ENCODE measurements at regions not wholly inside any gene's neighbourhood (a gene's known extent, or its start where the extent isn't known, plus 50 kb on each side); places are given as distances from the start of the nearest gene placed in this dataset.

DNA sequence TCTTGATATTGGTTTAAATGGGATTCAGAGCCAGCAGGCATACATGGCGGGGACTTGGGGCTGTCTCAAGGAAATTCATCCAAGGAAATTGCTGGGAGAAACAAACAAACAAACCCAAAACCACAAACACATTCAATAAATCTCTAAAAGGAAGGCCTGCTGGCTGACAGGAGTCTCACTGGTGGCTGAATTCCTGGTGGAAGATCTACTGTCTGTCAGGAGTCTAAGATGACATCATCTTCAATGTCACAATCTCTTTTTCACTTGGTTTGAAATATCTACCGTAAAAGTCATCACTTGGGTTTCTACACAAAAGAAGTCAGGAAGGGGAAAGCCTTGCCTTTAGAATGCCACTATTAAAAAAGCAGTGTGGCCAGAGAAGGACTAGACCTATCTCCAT lies 87.9 kb downstream of the KLF5 start:
- intact Hi-C loops (cut with DNase I): no loop called here
- Histone ChIP-seq H3K4me1 (ENCODE audit: control insufficient read depth, insufficient read depth, low read length) (no peaks in the 10 kb centered on the region), H3K9me3 (ENCODE audit: control insufficient read depth, low read length) (no peaks in the 10 kb centered on the region), H3K27me3 (ENCODE audit: control insufficient read depth, insufficient read depth) (no peaks in the 10 kb centered on the region), H3K27ac (ENCODE audit: low read length) (no peak overlapping the region), H3K4me3 (ENCODE audit: low read length) (no peak overlapping the region)
- 90% methylated on average over 2 of the region's 2 CpGs for WGBS
- ATAC-seq: no peak
- DNase-seq: no peak

DNA sequence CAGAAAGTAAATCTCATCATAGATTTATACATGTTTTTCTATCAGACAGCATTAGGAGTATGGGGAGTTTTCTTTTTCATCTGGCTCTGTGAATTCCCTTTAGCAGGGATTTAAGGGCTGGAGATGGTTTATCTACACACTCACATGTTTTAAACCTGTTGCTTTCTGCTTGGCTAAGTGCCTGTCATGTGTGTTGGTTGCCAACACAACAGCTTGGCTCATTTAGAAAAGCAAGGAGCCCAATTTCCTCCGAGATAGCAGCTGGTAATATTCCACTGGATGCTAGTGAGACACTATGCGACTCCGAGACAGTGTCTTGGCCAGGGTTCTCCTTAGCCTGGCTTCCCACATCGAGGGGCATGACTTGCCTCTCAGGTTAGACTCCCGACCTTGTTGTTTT lies 83.3 kb downstream of the KLF5 start:
- H3K27ac ChIP-seq (ENCODE audit: low read length): no peak overlapping the region
- no peak for DNase-seq
- no peaks in the 10 kb centered on the region for H3K9me3 ChIP-seq (ENCODE audit: control insufficient read depth, low read length)
- no peaks in the 10 kb centered on the region for H3K27me3 ChIP-seq (ENCODE audit: control insufficient read depth, insufficient read depth)
- WGBS: 28% methylated on average over 5 of the region's 5 CpGs
- intact Hi-C loops (cut with DNase I): no loop called here
- peak; percentile 16 to 46 for ATAC-seq
- no peaks in the 10 kb centered on the region for H3K4me1 ChIP-seq (ENCODE audit: control insufficient read depth, insufficient read depth, low read length)
- H3K4me3 ChIP-seq (ENCODE audit: low read length): no peak overlapping the region

DNA sequence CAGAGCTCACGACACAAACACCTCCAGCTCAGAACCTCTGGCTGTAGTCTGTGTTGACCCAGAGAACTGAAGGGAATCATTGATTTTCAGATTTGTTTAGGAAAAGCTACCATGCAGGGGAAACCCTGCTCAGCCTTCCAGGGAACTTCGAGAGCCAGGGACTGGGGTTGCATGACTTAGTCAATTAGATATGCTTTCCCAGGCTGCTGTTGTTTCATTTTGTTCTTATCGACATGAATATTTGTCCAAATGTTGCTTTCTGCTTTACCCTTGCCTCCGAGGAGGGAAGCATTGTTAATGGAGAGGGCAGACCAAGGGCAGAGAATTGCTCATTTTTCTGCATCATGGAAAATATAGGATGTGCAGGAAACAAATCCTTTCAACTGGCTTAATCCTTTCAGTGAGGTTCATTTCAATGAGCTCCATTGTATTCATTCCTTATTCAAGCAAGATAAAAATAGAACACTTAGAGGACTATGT lies 82.5 kb downstream of the KLF5 start:
- DNase-seq: no peak
- H3K4me3 ChIP-seq (ENCODE audit: low read length): no peak overlapping the region
- intact Hi-C loops (cut with DNase I): no loop called here

DNA sequence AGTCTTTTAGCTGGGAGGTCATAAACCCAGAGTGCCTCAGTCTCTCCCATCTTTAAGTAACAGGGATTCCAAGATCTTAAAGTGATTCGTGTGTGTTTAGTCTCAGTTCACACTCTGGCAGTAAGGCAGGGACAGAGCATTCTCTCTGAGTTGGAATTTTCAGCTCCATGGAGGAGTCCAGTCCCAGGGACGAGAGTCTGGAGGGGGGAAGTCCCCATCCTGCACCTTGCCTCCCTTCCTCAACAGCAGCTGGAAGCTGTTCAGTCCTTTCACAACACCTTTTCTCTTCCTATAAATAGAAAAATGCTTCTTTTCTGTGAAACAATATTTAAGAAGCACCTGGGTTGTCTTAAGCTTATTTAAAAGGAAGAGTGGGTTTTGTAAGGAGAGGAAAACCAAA lies 82.0 kb downstream of the KLF5 start:
- whole genome bisulfite sequencing: 60% methylated on average over 2 of the region's 2 CpGs
- DNase-seq (no peak), ATAC-seq (no peak)
- Histone ChIP-seq H3K4me3 (ENCODE audit: low read length) (no peak overlapping the region), H3K27me3 (ENCODE audit: control insufficient read depth, insufficient read depth) (no peaks in the 10 kb centered on the region), H3K27ac (ENCODE audit: low read length) (no peak overlapping the region), H3K4me1 (ENCODE audit: control insufficient read depth, insufficient read depth, low read length) (no peaks in the 10 kb centered on the region), H3K9me3 (ENCODE audit: control insufficient read depth, low read length) (no peaks in the 10 kb centered on the region)
- intact Hi-C loops (cut with DNase I): no loop called here

More for the DNA sequence above, 82.5 kb downstream of the KLF5 start:
- no peak overlapping the region for H3K27ac ChIP-seq (ENCODE audit: low read length)
- no peaks in the 10 kb centered on the region for H3K9me3 ChIP-seq (ENCODE audit: control insufficient read depth, low read length)
- no peaks in the 10 kb centered on the region for H3K27me3 ChIP-seq (ENCODE audit: control insufficient read depth, insufficient read depth)
- no peaks in the 10 kb centered on the region for H3K4me1 ChIP-seq (ENCODE audit: control insufficient read depth, insufficient read depth, low read length)
- no peak for ATAC-seq
- WGBS: 34% methylated on average over 4 of the region's 4 CpGs

DNA sequence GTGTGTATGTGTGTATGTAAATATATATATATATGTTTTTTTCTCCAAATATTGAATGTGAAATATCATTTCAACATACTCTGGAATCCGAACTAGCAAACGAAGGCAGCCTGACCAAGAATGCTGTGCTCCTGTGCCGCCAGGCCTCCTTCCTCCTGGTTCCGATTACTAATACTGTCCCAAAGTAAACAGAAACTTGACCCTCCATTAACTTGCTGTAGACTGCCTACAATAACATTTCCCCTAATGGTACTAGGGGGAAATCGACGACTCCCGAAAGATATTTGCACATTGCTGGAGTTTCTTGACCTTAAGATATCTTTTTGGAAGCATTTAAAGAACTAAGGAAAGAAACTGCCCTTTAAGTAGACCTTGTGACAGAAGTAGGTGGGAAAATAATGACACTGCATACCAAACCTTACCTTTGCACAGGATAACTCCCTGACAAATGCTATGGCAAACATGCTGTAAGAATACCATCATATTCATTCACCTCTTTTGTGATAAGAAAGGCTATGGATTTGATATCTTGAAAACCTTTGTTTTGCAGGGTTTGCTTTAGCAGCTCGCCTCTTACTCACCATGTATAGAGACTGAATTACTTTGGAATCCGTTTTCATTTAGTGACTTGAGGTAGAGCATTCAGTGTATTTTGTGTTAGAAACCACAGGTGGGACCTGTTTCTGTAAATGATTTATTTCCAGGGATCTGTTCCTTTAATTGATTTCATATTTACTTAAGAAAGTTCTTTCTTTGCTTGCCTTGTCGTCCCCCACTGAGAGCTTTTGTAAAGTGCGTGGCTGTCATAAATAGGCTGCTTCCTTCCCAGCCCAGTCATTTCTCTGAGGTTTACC lies 80.1 kb downstream of the KLF5 start:
- ATAC-seq (peak in 1 of 2 donors; percentile 52), DNase-seq (peak in 1 of 3 donors; percentile 40)
- no peak overlapping the region for H3K27ac ChIP-seq (ENCODE audit: low read length)
- no peak overlapping the region for H3K4me3 ChIP-seq (ENCODE audit: low read length)
- H3K9me3 ChIP-seq (ENCODE audit: control insufficient read depth, low read length): no peaks in the 10 kb centered on the region
- no peaks in the 10 kb centered on the region for H3K4me1 ChIP-seq (ENCODE audit: control insufficient read depth, insufficient read depth, low read length)
- 56% methylated on average over 11 of the region's 11 CpGs for WGBS
- H3K27me3 ChIP-seq (ENCODE audit: control insufficient read depth, insufficient read depth): no peaks in the 10 kb centered on the region
- intact Hi-C loops (cut with DNase I): no loop called here

DNA sequence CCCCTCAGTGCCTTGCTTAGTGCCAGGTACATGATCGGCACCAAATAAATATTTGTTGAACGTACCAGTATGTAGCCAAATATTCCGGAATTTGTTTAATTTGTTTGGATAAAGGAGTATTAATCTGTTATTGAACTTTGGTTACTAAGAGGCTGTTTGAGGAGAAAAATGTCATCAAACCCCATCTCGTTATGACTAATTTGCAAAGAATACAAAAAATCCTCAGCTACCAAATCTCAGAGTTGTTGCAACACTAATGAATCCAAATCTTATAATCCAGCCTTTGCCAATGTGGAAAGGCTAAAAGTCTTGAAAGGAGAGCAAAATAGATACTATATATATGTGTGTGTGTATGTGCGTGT lies 79.5 kb downstream of the KLF5 start:
- 88% methylated on average over 5 of the region's 5 CpGs for WGBS

DNA sequence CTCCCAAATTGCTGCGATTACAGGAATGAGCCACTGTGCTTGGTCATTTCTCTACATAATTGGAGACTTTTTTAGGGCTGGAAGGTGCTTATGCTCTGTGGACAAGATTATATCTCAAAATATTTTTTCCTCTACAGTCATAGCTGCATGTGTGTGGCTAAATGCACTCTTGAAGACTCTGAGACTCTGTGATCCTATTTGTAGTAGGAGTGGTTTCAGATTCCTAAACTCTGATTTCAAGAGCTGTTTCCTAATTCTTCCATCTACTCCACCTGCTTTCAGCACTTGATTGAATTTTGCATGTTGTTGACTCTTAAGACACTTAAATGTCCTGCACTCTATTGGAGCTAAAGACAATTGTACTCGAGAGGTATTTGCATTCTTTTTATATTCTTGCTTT lies 78.0 kb downstream of the KLF5 start:
- Histone ChIP-seq H3K4me1 (ENCODE audit: control insufficient read depth, insufficient read depth, low read length) (no peaks in the 10 kb centered on the region), H3K9me3 (ENCODE audit: control insufficient read depth, low read length) (no peaks in the 10 kb centered on the region), H3K27me3 (ENCODE audit: control insufficient read depth, insufficient read depth) (no peaks in the 10 kb centered on the region), H3K4me3 (ENCODE audit: low read length) (no peak overlapping the region), H3K27ac (ENCODE audit: low read length) (no peak overlapping the region)
- 90% methylated on average over 2 of the region's 2 CpGs for WGBS
- ATAC-seq (no peak), DNase-seq (no peak)
- intact Hi-C loops (cut with DNase I): no loop called here

More for the DNA sequence above, 79.5 kb downstream of the KLF5 start:
- Histone ChIP-seq H3K9me3 (ENCODE audit: control insufficient read depth, low read length) (no peaks in the 10 kb centered on the region), H3K4me3 (ENCODE audit: low read length) (no peak overlapping the region), H3K27me3 (ENCODE audit: control insufficient read depth, insufficient read depth) (no peaks in the 10 kb centered on the region), H3K4me1 (ENCODE audit: control insufficient read depth, insufficient read depth, low read length) (no peaks in the 10 kb centered on the region), H3K27ac (ENCODE audit: low read length) (no peak overlapping the region)
- ATAC-seq: no peak
- no peak for DNase-seq
- intact Hi-C loops (cut with DNase I): no loop called here

DNA sequence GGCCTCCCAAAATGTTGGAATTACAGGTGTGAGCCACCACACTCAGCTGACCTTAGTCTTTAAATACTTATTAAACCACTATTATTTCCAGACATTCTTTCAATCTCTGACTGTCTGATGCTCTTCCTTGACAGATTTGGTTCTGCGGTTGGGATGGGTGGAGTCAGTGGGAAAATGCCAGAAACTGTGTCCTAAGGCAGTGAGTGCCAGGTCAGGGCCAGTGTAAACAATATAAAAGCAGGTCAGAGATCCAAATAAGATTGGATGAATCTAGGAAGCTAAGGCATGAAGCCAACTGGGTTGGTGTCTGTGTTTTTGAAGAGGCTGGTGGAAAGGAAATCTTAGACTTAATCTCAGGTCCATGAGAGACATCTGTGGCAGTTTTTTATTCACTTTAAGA lies 74.7 kb downstream of the KLF5 start:
- 55% methylated on average over 1 of the region's 1 CpG for WGBS
- no peaks in the 10 kb centered on the region for H3K4me1 ChIP-seq (ENCODE audit: control insufficient read depth, insufficient read depth, low read length)
- H3K9me3 ChIP-seq (ENCODE audit: control insufficient read depth, low read length): no peaks in the 10 kb centered on the region
- no peak for DNase-seq
- H3K27me3 ChIP-seq (ENCODE audit: control insufficient read depth, insufficient read depth): no peaks in the 10 kb centered on the region
- H3K4me3 ChIP-seq (ENCODE audit: low read length): no peak overlapping the region
- no peak for ATAC-seq
- no peak overlapping the region for H3K27ac ChIP-seq (ENCODE audit: low read length)
- intact Hi-C loops (cut with DNase I): no loop called here

DNA sequence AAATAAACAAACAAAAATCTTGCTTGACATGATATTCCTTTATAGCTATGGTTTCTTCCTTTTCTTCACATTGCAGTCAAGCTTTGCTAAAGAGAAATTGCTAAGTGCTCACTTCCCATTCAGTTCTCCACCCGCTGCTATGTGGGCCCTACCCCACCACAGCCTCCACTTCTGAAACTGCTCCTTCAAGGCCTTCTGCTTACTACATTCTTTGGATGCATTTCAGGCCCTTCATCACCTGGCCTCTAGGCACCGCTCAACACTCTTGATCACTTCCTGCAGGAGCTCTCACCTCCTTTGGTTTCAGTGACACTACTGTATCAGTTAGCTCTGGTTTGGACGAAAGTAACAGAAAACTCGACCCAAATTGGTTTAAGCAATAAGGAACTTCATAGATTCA lies 72.4 kb downstream of the KLF5 start:
- Histone ChIP-seq H3K4me1 (ENCODE audit: control insufficient read depth, insufficient read depth, low read length) (no peaks in the 10 kb centered on the region), H3K27ac (ENCODE audit: low read length) (no peak overlapping the region), H3K27me3 (ENCODE audit: control insufficient read depth, insufficient read depth) (no peaks in the 10 kb centered on the region), H3K4me3 (ENCODE audit: low read length) (no peak overlapping the region), H3K9me3 (ENCODE audit: control insufficient read depth, low read length) (no peaks in the 10 kb centered on the region)
- WGBS: 85% methylated on average over 4 of the region's 4 CpGs
- intact Hi-C loops (cut with DNase I): no loop called here
- ATAC-seq (no peak), DNase-seq (no peak)

DNA sequence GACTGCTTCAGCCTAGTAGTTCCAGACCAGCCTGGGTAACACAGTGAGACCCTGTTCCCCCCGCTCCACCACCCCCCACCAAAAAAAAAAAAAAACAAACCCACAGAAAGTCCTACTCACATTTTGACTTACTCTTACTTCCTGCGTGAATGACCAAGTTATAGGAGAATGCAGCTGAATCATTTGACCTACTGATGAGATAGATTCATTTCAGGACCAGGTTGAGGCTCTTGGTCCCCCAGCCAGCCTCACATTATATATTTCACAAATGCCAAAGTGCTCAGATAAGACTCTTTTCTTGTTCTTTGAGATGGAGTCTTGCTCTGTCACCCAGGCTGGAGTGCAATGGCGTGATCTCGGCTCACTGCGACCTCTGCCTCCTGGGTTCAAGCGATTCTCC lies 70.2 kb downstream of the KLF5 start:
- H3K27me3 ChIP-seq (ENCODE audit: control insufficient read depth, insufficient read depth): no peaks in the 10 kb centered on the region
- no peaks in the 10 kb centered on the region for H3K4me1 ChIP-seq (ENCODE audit: control insufficient read depth, insufficient read depth, low read length)
- H3K27ac ChIP-seq (ENCODE audit: low read length): no peak overlapping the region
- no peak for DNase-seq
- intact Hi-C loops (cut with DNase I): no loop called here
- ATAC-seq: no peak
- no peaks in the 10 kb centered on the region for H3K9me3 ChIP-seq (ENCODE audit: control insufficient read depth, low read length)
- 87% methylated on average over 6 of the region's 6 CpGs for WGBS
- no peak overlapping the region for H3K4me3 ChIP-seq (ENCODE audit: low read length)

All from right cardiac atrium (tissue), 5 donors.